SJCRH30 (cell line): ENCODE measurements at regions not wholly inside any gene's neighbourhood (a gene's known extent, or its start where the extent isn't known, plus 50 kb on each side); places are given as distances from the start of the nearest gene placed in this dataset.

Source experiments
- DNase-seq, 2 experiments: peaks; one replicate each; pipeline ENCODE4 v3.0.0-alpha.2; 2015 to 2020
- H3K27ac ChIP-seq: fragments of 250-450 bp; sonication (Bioruptor Pico); 2 replicates; pipeline ENCODE4 v1.5.1; 2020; ENCODE audit warnings: mild to moderate bottlenecking, moderate library complexity
- H3K27me3 ChIP-seq: fragments of 250-450 bp; sonication (Bioruptor Pico); 2 replicates; pipeline ENCODE4 v1.5.1; 2020; ENCODE audit warnings: mild to moderate bottlenecking, moderate library complexity
- H3K36me3 ChIP-seq: fragments of 250-450 bp; sonication (Bioruptor Pico); 2 replicates; pipeline ENCODE4 v1.5.1; 2020; ENCODE audit warnings: mild to moderate bottlenecking, moderate library complexity
- H3K4me1 ChIP-seq: fragments of 250-450 bp; sonication (Bioruptor Pico); 2 replicates; pipeline ENCODE4 v1.5.1; 2020; ENCODE audit warnings: mild to moderate bottlenecking, moderate library complexity
- H3K4me3 ChIP-seq: fragments of 250-450 bp; sonication (Bioruptor Pico); 2 replicates; pipeline ENCODE4 v1.5.1; 2020; ENCODE audit warnings: mild to moderate bottlenecking, moderate library complexity
- H3K9me3 ChIP-seq: fragments of 250-450 bp; sonication (Bioruptor Pico); replicated peaks from 2 replicates; pipeline ENCODE4 v1.5.1; 2020; ENCODE audit warnings: mild to moderate bottlenecking, moderate library complexity

DNA sequence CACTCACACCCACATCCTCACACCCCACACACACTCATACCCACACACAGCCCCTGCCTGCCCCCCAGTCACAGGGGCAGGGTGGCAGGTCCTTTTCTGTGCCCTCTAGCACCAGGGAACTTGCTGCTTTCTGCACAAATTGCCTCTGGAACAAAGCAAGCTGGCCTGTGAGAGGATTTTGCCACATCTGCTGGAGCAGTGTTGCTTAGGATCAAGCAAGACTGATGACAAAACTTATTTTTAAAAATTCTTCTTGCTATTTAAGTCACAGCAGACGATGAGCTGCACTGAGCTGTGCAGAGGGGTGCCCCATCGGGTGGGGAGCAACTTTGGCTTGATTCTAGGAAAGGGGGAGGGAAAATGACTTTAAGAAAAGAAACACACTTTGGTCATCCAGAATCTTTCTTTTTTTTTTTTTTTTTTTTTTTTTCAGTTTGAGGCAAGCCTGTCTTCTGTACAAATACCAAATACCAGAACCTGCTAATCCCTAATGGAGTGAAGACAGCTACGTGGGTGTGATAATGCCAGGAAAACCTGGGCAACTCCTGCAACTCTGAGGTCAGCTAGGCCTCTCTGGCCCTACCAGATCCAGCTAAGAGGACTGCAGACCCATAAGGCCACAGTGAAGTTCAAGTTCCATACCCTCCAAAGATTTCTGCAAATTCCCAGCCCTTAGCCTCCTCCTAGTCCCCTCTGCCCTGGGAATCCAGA, 195.3 kb downstream of the ABHD5 start:
- Histone ChIP-seq H3K36me3 (no peaks in the 10 kb centered on the region), H3K9me3 (no peaks in the 10 kb centered on the region), H3K27ac (no peak overlapping the region), H3K4me3 (no peak overlapping the region), H3K4me1 (no peaks in the 10 kb centered on the region), H3K27me3 (no peaks in the 10 kb centered on the region)
- DNase-seq = no peak

DNA sequence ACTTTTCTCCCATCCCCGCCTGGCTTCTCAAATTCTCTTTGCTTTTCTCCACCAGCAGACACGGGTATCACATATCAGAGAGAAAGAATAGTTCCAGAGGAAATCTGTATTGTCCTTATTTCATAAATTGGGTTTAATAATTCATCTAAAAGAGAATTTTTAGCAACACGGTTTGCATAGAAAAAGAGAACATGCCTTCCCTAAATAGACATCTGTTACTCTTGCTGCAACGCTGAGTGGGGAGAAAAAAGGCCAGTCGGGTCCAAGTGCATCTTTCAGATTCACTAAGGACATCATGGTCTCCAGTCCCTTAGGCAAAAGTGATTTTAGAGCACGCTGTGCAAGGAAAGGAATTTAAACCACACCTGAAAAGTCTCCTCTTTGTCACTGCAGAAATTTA, 201.3 kb downstream of the ABHD5 start:
- no peak for DNase-seq
- Histone ChIP-seq H3K9me3 (no peaks in the 10 kb centered on the region), H3K4me1 (no peaks in the 10 kb centered on the region), H3K27ac (no peak overlapping the region), H3K36me3 (no peaks in the 10 kb centered on the region), H3K4me3 (no peak overlapping the region), H3K27me3 (no peaks in the 10 kb centered on the region)

DNA sequence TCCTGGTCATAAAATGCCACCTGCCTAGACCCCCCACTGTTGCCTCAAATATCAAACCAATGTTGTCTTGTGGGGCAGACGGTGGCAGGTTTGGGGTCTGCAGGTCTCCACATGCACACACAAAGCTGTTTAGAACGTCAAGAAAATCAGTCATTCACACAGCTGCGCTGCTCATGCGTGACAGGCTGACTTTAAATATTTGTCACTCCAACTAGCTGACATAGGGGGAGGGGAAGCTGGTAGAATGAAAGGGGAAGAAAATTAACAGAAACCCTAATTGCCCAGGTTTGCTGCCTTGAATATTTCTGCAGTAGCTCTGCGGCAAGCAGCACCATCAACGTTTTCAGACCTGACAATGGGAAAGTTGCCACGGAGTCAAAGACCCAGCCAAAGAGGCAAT, 201.8 kb downstream of the ABHD5 start:
- Histone ChIP-seq H3K27me3 (no peaks in the 10 kb centered on the region), H3K27ac (no peak overlapping the region), H3K9me3 (no peaks in the 10 kb centered on the region), H3K36me3 (no peaks in the 10 kb centered on the region), H3K4me1 (no peaks in the 10 kb centered on the region), H3K4me3 (no peak overlapping the region)
- no peak for DNase-seq

- Histone ChIP-seq H3K27ac (no peak overlapping the region), H3K4me1 (no peaks in the 10 kb centered on the region), H3K27me3 (no peaks in the 10 kb centered on the region), H3K36me3 (no peaks in the 10 kb centered on the region), H3K9me3 (no peaks in the 10 kb centered on the region), H3K4me3 (no peak overlapping the region)
- no peak for DNase-seq
Observed at GRCh38 chr3:43893727-43894126, 203.0 kb downstream of the ABHD5 start.

DNA sequence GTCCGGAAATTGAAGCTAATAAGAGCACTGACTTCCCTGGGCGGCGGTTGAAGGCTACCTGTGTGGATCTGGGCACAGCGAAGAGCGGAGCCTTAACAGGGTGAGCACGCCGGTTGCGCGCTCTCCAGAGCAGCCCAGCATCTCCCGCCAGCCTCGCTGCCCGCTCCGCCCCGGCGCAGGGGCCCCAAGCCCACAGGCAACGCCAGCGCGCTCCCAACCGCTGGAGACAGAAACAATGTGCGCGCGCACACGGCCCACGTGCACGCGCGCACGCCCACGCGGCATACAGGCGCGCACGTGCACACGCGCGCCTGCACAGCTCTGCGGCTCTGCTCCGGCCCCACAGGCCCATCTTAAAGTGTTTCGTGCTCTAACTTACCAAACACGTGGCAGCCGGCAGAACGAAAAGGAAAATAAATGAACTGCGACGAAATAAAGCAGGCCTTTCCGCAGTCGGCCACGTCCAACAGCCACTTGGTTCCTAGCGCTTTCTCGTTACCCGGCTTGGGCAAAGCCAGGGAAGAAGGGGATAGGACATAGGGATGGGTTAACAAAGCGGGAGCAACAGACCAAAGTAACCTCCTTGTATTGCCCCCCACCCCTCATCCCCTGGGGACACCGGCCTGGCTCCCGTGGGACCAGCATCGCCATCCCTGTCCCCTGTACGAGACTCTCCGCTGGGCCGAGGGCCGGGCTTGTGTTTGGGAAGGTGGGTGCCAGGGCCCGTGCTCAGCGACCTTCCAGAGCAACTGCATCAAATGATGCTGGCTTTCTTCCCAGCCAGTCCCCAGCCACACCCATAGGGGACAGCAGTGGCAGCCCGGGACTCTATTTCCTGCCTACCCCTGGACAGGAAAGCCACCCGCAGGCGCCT, 203.7 kb downstream of the ABHD5 start:
- no peak for DNase-seq
- no peak overlapping the region for H3K4me3 ChIP-seq
- no peaks in the 10 kb centered on the region for H3K27me3 ChIP-seq
- H3K27ac ChIP-seq = no peak overlapping the region
- no peaks in the 10 kb centered on the region for H3K4me1 ChIP-seq
- no peaks in the 10 kb centered on the region for H3K9me3 ChIP-seq
- no peaks in the 10 kb centered on the region for H3K36me3 ChIP-seq

- no peak for DNase-seq
- H3K27ac ChIP-seq = no peak overlapping the region
- H3K4me1 ChIP-seq = no peaks in the 10 kb centered on the region
- H3K4me3 ChIP-seq = no peak overlapping the region
- no peaks in the 10 kb centered on the region for H3K36me3 ChIP-seq
- H3K27me3 ChIP-seq = no peaks in the 10 kb centered on the region
- H3K9me3 ChIP-seq = no peaks in the 10 kb centered on the region
Observed at GRCh38 chr3:43895573-43895972, 204.8 kb downstream of the ABHD5 start.

- Histone ChIP-seq H3K4me1 (no peaks in the 10 kb centered on the region), H3K4me3 (no peak overlapping the region), H3K36me3 (no peaks in the 10 kb centered on the region), H3K9me3 (no peaks in the 10 kb centered on the region), H3K27me3 (no peaks in the 10 kb centered on the region), H3K27ac (no peak overlapping the region)
- DNase-seq = no peak
Observed at GRCh38 chr3:43902415-43902814, 211.7 kb downstream of the ABHD5 start.

GRCh38 chr3:43905157-43905556, 214.4 kb downstream of the ABHD5 start:
- H3K4me3 ChIP-seq = no peak overlapping the region
- no peaks in the 10 kb centered on the region for H3K9me3 ChIP-seq
- H3K27me3 ChIP-seq = no peaks in the 10 kb centered on the region
- H3K4me1 ChIP-seq = no peaks in the 10 kb centered on the region
- DNase-seq = no peak
- no peaks in the 10 kb centered on the region for H3K36me3 ChIP-seq
- H3K27ac ChIP-seq = no peak overlapping the region

- H3K27ac ChIP-seq = no peak overlapping the region
- no peak for DNase-seq
- no peak overlapping the region for H3K4me3 ChIP-seq
- no peaks in the 10 kb centered on the region for H3K36me3 ChIP-seq
- no peaks in the 10 kb centered on the region for H3K4me1 ChIP-seq
- no peaks in the 10 kb centered on the region for H3K27me3 ChIP-seq
- H3K9me3 ChIP-seq = no peaks in the 10 kb centered on the region
Observed at GRCh38 chr3:43906849-43907507, 216.2 kb downstream of the ABHD5 start.

DNA sequence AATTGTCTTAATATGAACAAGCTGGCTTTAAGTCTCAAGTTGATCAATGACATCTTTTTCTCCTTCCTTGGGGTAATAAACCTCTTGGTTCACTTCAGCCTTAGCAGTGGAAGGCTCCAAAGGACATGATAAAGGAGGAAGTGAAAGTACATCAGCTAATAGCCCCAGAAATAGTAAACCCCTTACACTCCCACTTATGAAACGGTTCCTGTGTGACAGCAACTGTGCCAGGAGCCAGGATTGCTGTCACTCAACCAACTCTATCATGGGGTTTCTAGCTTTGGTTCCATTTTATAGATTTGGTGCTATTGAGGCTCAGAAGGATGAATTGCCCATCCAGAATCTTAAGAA, 216.7 kb downstream of the ABHD5 start:
- H3K36me3 ChIP-seq = no peaks in the 10 kb centered on the region
- H3K4me1 ChIP-seq = no peaks in the 10 kb centered on the region
- DNase-seq = no peak
- H3K4me3 ChIP-seq = no peak overlapping the region
- H3K27me3 ChIP-seq = no peaks in the 10 kb centered on the region
- no peak overlapping the region for H3K27ac ChIP-seq
- no peaks in the 10 kb centered on the region for H3K9me3 ChIP-seq

GRCh38 chr3:43908456-43908855, 217.7 kb downstream of the ABHD5 start:
- no peak overlapping the region for H3K27ac ChIP-seq
- H3K4me3 ChIP-seq = no peak overlapping the region
- H3K27me3 ChIP-seq = no peaks in the 10 kb centered on the region

GRCh38 chr3:43909149-43909548, 218.4 kb downstream of the ABHD5 start:
- H3K4me1 ChIP-seq = no peaks in the 10 kb centered on the region
- H3K9me3 ChIP-seq = no peaks in the 10 kb centered on the region
- no peak overlapping the region for H3K27ac ChIP-seq
- no peaks in the 10 kb centered on the region for H3K27me3 ChIP-seq
- H3K4me3 ChIP-seq = no peak overlapping the region
- H3K36me3 ChIP-seq = no peaks in the 10 kb centered on the region
- no peak for DNase-seq

More at GRCh38 chr3:43908456-43908855, 217.7 kb downstream of the ABHD5 start:
- no peaks in the 10 kb centered on the region for H3K36me3 ChIP-seq
- H3K9me3 ChIP-seq = no peaks in the 10 kb centered on the region
- H3K4me1 ChIP-seq = no peaks in the 10 kb centered on the region
- DNase-seq = no peak

DNA sequence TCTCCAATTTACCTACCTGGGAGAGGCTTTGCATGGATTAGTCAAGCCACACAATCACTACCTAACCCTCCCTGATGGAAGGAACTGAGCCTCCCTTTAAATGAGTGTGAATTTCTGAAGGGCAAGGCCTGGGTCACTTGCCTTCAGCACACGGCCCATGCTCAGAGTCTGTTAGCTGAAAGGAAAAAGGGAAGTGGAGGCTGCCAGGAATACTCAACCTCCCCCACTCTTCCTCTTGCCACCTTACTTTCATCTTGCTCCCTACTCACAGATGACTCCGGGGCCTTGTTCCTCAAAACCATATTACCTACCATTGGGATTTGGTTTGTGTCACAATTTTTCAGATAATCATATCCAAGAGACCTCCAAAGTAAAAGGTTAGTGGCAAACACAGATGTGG, 220.0 kb downstream of the ABHD5 start:
- Histone ChIP-seq H3K27me3 (no peaks in the 10 kb centered on the region), H3K4me3 (no peak overlapping the region), H3K36me3 (no peaks in the 10 kb centered on the region), H3K4me1 (no peaks in the 10 kb centered on the region), H3K27ac (no peak overlapping the region), H3K9me3 (no peaks in the 10 kb centered on the region)
- DNase-seq = no peak

- no peak overlapping the region for H3K4me3 ChIP-seq
- no peaks in the 10 kb centered on the region for H3K4me1 ChIP-seq
- no peaks in the 10 kb centered on the region for H3K36me3 ChIP-seq
- DNase-seq = no peak
- H3K27me3 ChIP-seq = no peaks in the 10 kb centered on the region
- H3K9me3 ChIP-seq = no peaks in the 10 kb centered on the region
- no peak overlapping the region for H3K27ac ChIP-seq
Observed at GRCh38 chr3:43913036-43913948, 222.6 kb downstream of the ABHD5 start.
